ENCODE measurements at regions not wholly inside any gene's neighbourhood (a gene's known extent, or its start where the extent isn't known, plus 50 kb on each side); places are given as distances from the start of the nearest gene placed in this dataset.
"Not testable (repeated sequence)": the region's sequence is repeated elsewhere in the genome, so short reads cannot be mapped to it uniquely, and the experiment has no call there.

DNA sequence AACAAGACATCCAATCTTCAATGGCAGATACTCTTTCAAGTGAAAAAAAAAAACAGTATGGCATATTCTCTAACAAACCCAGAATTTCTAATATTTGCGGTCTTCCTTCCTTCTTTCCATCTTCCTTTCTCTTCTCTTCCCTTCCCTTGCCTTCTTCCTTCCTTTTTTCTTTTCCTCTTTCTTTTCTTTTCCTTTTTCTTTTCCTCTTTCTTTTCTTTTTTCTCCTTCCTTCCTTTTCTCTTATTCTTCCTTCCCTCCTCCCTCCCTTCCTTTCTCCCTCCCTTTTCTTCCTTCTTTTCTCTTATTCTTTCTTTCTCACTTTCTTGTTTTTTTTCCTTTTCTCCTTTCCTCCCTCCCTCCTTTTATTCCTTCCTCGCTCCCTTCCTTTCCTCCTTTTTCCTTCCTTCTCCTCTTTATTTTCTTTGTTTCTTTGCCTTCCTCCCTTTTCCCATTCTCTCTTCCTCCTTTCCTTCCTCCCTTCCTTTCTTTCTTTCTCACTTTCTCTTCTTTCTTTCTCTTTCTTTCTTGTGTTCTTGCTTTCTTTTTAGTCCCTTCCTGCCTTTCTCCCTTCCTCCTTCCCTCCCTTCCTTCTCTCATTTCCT is 209.0 kb downstream of the ZNF92 start:
- H3K4me3 ChIP-seq; H3K27me3 ChIP-seq; DNase-seq (ENCODE audit: low read depth in 1 of 2, low spot score in 1 of 2); H3K4me1 ChIP-seq (ENCODE audit: low read depth); H3K27ac ChIP-seq; H3K9me3 ChIP-seq (ENCODE audit: low read depth); H3K36me3 ChIP-seq: not testable (repeated sequence)

DNA sequence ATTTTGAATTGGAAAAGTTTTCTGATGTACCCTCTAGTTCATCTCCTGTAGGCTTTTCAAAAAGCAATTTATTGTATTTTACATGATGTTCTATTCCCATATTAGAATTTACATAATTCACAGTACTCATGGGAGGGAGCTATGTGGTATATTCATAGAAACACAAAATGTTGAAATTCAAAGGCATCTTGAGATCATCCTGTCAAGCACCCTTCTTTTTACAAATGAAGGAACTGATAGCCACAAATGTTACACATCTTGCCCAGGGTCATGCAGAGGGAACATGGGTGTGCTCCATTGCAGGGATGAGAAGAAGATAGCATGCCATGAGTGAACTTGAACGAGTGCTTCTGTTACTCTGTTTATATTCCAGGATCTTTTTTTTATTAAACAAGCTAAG is 228.8 kb downstream of the ZNF92 start:
- H3K27me3 ChIP-seq = peaks cover 24% of the 10 kb centered on the region
- H3K4me3 ChIP-seq; H3K9me3 ChIP-seq (ENCODE audit: low read depth); H3K27ac ChIP-seq; DNase-seq (ENCODE audit: low read depth in 1 of 2, low spot score in 1 of 2); H3K4me1 ChIP-seq (ENCODE audit: low read depth); H3K36me3 ChIP-seq: not testable (repeated sequence)

DNA sequence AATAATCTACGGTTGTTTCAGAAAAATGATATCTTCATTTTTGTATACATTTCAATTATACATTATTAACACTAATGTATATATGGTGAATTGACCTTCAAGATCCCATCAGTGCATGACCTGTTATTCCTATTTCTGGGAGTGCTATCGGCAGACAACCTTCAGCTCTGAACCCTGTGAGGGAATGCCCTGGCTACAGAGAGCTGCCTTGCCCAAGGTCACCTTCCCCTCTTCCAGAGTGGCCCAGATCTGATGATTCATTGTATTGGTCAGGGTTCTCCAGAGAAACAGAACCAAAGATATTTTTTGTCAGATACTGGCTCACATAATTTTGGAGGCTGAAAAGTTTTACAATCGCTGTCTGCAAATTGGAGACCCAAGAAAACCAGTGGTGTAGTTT is 235.5 kb downstream of the ZNF92 start:
- no peaks in the 10 kb centered on the region for H3K9me3 ChIP-seq (ENCODE audit: low read depth)
- no peaks in the 10 kb centered on the region for H3K36me3 ChIP-seq
- no peak for DNase-seq (ENCODE audit: low read depth in 1 of 2, low spot score in 1 of 2)
- peaks cover 11% of the 10 kb centered on the region for H3K27me3 ChIP-seq
- no peak overlapping the region for H3K27ac ChIP-seq
- TF ChIP-seq CTCF (IDR thresholded peaks at IDR 0.05; ENCODE audit: low read depth, low read length) = no peak
- no peak overlapping the region for H3K4me3 ChIP-seq
- H3K4me1 ChIP-seq (ENCODE audit: low read depth) = no peaks in the 10 kb centered on the region

- H3K36me3 ChIP-seq; H3K27ac ChIP-seq; H3K4me3 ChIP-seq; H3K9me3 ChIP-seq (ENCODE audit: low read depth); DNase-seq (ENCODE audit: low read depth in 1 of 2, low spot score in 1 of 2); H3K4me1 ChIP-seq (ENCODE audit: low read depth): not testable (repeated sequence)
- H3K27me3 ChIP-seq = peaks cover 22% of the 10 kb centered on the region
These were observed 240.1 kb downstream of the ZNF92 start for GRCh38 chr7:65613644-65614289.

DNA sequence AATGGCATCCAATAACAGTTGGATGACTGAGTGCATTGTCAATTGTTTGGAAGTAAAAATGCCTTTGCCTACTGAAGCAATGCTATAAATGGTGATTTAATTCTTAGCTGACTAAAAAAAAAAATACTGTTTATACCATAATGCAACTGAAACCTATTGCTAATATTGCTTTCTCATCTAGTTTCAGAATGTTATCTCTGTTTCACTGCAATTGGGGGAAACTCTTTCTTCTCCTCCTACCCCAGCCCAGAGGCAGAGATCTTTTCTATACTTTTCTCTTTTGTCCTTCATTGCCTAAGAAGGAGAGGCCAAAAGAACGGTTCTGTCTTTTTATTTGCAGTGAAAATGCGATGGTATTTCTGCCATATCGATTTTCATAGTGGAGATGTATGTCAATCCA is 242.5 kb downstream of the ZNF92 start:
- not testable (repeated sequence) for H3K36me3 ChIP-seq; H3K4me1 ChIP-seq (ENCODE audit: low read depth); DNase-seq (ENCODE audit: low read depth in 1 of 2, low spot score in 1 of 2); H3K27ac ChIP-seq; H3K9me3 ChIP-seq (ENCODE audit: low read depth); H3K4me3 ChIP-seq
- H3K27me3 ChIP-seq = peaks cover 26% of the 10 kb centered on the region

- not testable (repeated sequence) for H3K36me3 ChIP-seq; DNase-seq (ENCODE audit: low read depth in 1 of 2, low spot score in 1 of 2); H3K4me1 ChIP-seq (ENCODE audit: low read depth); H3K9me3 ChIP-seq (ENCODE audit: low read depth); H3K27ac ChIP-seq; H3K4me3 ChIP-seq
- H3K27me3 ChIP-seq = peaks cover 25% of the 10 kb centered on the region
These were observed 246.6 kb downstream of the ZNF92 start for GRCh38 chr7:65620216-65620615.

- H3K4me3 ChIP-seq; H3K36me3 ChIP-seq; H3K9me3 ChIP-seq (ENCODE audit: low read depth); H3K4me1 ChIP-seq (ENCODE audit: low read depth); H3K27ac ChIP-seq: not testable (repeated sequence)
- TF ChIP-seq CTCF (IDR thresholded peaks at IDR 0.05; ENCODE audit: low read depth, low read length) = peak; percentile 35
- peaks cover 29% of the 10 kb centered on the region for H3K27me3 ChIP-seq
- peak; percentile 3 to 28 for DNase-seq (ENCODE audit: low read depth in 1 of 2, low spot score in 1 of 2)
These were observed 248.0 kb downstream of the ZNF92 start for GRCh38 chr7:65621580-65622201.

- not testable (repeated sequence) for H3K4me1 ChIP-seq (ENCODE audit: low read depth); H3K36me3 ChIP-seq; H3K4me3 ChIP-seq; DNase-seq (ENCODE audit: low read depth in 1 of 2, low spot score in 1 of 2); H3K27ac ChIP-seq; H3K27me3 ChIP-seq; H3K9me3 ChIP-seq (ENCODE audit: low read depth)
These were observed 241.6 kb upstream of the VKORC1L1 start for GRCh38 chr7:65631236-65631635.

DNA sequence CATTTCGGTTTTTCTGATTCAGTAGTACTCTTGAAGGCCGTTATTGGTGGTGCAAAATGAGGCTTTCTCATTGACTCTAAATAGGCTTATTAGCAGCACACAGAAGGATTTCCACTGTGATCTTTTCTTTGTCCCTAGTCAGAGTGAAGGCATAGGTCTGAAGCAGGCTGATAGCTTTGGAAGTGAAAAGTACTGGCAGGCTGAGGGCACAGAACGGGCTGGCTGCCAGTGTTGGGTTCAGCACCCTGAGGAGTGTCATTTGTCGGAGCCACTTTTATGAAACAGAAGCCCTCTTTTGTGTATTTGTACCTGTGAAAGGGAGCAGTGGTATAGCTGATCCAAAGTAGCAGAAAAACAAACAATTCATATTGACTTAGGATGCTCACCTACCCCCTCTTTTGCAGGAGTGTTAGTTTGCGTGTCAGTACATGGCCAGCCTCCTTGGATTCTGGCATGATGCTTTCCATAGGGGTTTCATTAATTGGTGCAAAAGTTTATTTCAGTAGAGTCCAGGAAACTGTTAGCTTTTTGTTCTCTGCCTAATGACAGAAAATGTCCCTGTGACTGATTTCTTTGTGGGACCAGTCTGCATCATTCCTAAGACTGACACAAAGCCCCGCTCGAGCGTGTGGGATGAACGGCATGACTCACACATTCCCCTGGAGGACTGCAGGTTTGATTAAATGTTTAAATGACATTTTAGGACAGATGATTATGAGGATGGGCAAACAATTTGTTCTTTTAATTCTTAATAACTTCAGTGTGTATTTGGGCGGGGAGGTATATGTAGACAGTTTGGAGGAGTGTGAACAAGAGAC is 239.1 kb upstream of the VKORC1L1 start:
- not testable (repeated sequence) for H3K36me3 ChIP-seq; H3K9me3 ChIP-seq (ENCODE audit: low read depth); DNase-seq (ENCODE audit: low read depth in 1 of 2, low spot score in 1 of 2); H3K4me3 ChIP-seq; H3K4me1 ChIP-seq (ENCODE audit: low read depth); H3K27me3 ChIP-seq; H3K27ac ChIP-seq

DNA sequence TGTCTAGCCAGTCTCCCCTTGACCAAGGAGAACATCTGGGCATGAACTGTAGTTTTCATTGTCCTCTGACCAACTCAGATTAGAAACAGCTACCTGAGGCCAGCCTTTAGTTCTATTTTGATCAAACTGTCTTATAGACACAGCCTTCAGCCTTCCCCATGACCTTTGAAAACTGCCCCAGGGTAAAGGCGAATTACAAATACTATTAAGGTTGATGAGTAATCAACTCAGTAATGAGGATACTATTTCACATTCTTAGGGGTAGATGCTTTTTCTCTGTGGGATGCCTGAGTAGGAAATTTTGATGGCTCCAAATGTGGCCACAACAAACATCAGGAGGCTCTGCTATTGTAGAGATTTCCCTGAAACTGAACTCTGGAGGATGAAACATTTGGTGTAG is 234.0 kb upstream of the VKORC1L1 start:
- H3K27ac ChIP-seq; H3K4me1 ChIP-seq (ENCODE audit: low read depth); H3K27me3 ChIP-seq; H3K9me3 ChIP-seq (ENCODE audit: low read depth); DNase-seq (ENCODE audit: low read depth in 1 of 2, low spot score in 1 of 2); H3K36me3 ChIP-seq; H3K4me3 ChIP-seq: not testable (repeated sequence)

DNA sequence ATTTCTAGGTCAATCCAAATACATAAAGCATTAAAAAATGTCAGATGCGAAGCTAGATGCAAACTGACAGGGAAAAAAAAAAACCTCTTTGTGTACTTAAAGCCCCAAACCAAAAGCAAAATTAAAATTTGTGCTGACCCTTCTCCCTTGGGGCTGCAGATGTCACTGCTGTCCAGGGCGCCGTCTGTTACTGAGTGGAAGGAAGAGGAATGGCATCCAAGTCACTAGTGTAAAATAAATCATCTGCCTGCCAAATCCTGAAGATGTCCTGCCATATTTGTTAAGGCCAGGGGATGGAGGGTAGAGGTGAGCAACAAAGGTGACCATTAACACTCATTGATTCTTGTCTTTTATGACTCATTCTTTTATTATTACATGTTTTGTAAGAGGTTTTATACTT is 233.2 kb upstream of the VKORC1L1 start:
- H3K9me3 ChIP-seq (ENCODE audit: low read depth); H3K27me3 ChIP-seq; DNase-seq (ENCODE audit: low read depth in 1 of 2, low spot score in 1 of 2); H3K4me1 ChIP-seq (ENCODE audit: low read depth); H3K4me3 ChIP-seq; H3K27ac ChIP-seq; H3K36me3 ChIP-seq: not testable (repeated sequence)

DNA sequence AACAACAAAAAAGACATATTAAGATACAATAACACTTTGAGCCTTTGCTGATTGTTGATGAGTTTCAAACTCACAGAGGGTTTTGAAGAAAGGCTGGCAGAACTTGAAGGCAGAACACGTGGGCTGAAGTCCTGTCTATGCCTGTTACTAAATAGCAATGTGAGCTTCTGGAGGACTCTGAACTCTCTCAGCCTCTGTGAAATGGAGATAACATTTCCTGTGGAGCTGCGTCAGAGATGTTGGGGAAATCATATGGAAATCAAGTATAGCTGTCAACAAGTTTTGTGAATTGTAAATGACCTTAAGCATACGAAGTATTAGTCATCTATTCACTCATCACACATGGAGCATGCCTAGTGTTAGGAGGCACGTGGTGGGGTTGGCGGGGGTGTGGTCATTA is 229.4 kb upstream of the VKORC1L1 start:
- not testable (repeated sequence) for H3K36me3 ChIP-seq; DNase-seq (ENCODE audit: low read depth in 1 of 2, low spot score in 1 of 2); H3K9me3 ChIP-seq (ENCODE audit: low read depth); H3K27me3 ChIP-seq; H3K4me3 ChIP-seq; H3K4me1 ChIP-seq (ENCODE audit: low read depth); H3K27ac ChIP-seq
